IMR-90 (cell line): ENCODE measurements at regions not wholly inside any gene's neighbourhood (a gene's known extent, or its start where the extent isn't known, plus 50 kb on each side); places are given as distances from the start of the nearest gene placed in this dataset.

ENCODE experiments used
- ATAC-seq: fragments of 200-7000 bp; cut with Tn5 transposase; 2 replicates; pipeline ENCODE4 v1.9.1; 2020; ENCODE audit warnings: low read depth, mild to moderate bottlenecking, moderate library complexity
- BruUV-seq: library from RNA; stranded (reverse); fragments of 400-500 nt; replicated peaks from 2 replicates; lab custom pipeline; 2021; lab: Mats Ljungman, UMichigan
- CTCF ChIA-PET: fragments of 300-600 bp; formaldehyde crosslinking; extraction: SDS; loops from one replicate; lab custom pipeline; 2021; ENCODE audit warnings: antibody characterized with exemption; lab: Yijun Ruan, JAX
- POLR2A ChIA-PET: fragments of 300-600 bp; sonication (Branson Sonifier 250); formaldehyde crosslinking; loops from one replicate; lab custom pipeline; 2022; ENCODE audit warnings: antibody characterized with exemption; ENCODE audit not compliant: unreplicated experiment; lab: Charles Lee
- DNase-seq: peaks from one replicate; pipeline ENCODE4 v3.0.0; 2013
- H2AFZ ChIP-seq: replicated peaks from 2 replicates; pipeline ENCODE3; 2013; ENCODE audit warnings: low read length, mild to moderate bottlenecking; ENCODE audit not compliant: poor library complexity
- H2AK5ac ChIP-seq: 2 replicates; pipeline ENCODE4 v1.6.1; 2013; ENCODE audit warnings: low read depth, low read length, inconsistent platforms
- H2AK9ac ChIP-seq: replicated peaks from 2 replicates; pipeline ENCODE3; 2013; ENCODE audit warnings: mild to moderate bottlenecking, low read depth, low read length, moderate library complexity; ENCODE audit not compliant: poor library complexity
- H2BK120ac ChIP-seq: 2 replicates; pipeline ENCODE4 v1.6.1; 2013; ENCODE audit warnings: low read depth, low read length, inconsistent platforms
- H2BK15ac ChIP-seq: 3 replicates; pipeline ENCODE4 v1.6.1; 2013; ENCODE audit warnings: low read depth, low read length, inconsistent platforms
- H2BK20ac ChIP-seq: 2 replicates; pipeline ENCODE4 v1.6.1; 2013; ENCODE audit warnings: low read depth, mild to moderate bottlenecking, inconsistent platforms, low read length, moderate library complexity
- H2BK5ac ChIP-seq: 2 replicates; pipeline ENCODE4 v1.6.1; 2013; ENCODE audit warnings: mild to moderate bottlenecking, low read depth, low read length, inconsistent platforms; ENCODE audit not compliant: poor library complexity, severe bottlenecking
- H3K14ac ChIP-seq: replicated peaks from 2 replicates; pipeline ENCODE4 v1.6.1; 2013; ENCODE audit warnings: low read depth, low read length, inconsistent platforms
- H3K18ac ChIP-seq: 2 replicates; pipeline ENCODE4 v1.6.1; 2013; ENCODE audit warnings: low read depth, low read length, control low read depth
- H3K23ac ChIP-seq: 2 replicates; pipeline ENCODE4 v1.6.1; 2013; ENCODE audit warnings: low read depth, low read length, inconsistent platforms
- H3K27ac ChIP-seq: 2 replicates; pipeline ENCODE4 v1.5.1; 2013; ENCODE audit warnings: mild to moderate bottlenecking, control low read depth, low read length; ENCODE audit not compliant: insufficient read depth
- H3K27me3 ChIP-seq: 2 replicates; pipeline ENCODE4 v1.6.1; 2013; ENCODE audit warnings: low read length; ENCODE audit not compliant: control insufficient read depth, insufficient read depth
- H3K36me3 ChIP-seq: 2 replicates; pipeline ENCODE4 v1.6.1; 2013; ENCODE audit warnings: low read length, mixed read lengths; ENCODE audit not compliant: control insufficient read depth, insufficient read depth
- H3K4ac ChIP-seq: 2 replicates; pipeline ENCODE4 v1.6.1; 2013; ENCODE audit warnings: low read depth, low read length, inconsistent platforms
- H3K4me1 ChIP-seq: 2 replicates; pipeline ENCODE4 v1.6.1; 2013; ENCODE audit warnings: low read length, mixed read lengths; ENCODE audit not compliant: control insufficient read depth, insufficient read depth
- H3K4me2 ChIP-seq: 2 replicates; pipeline ENCODE4 v1.6.1; 2013; ENCODE audit warnings: low read depth, mild to moderate bottlenecking, control low read depth, low read length, moderate library complexity
- H3K4me3 ChIP-seq: 2 replicates; pipeline ENCODE4 v1.5.1; 2013; ENCODE audit warnings: low read depth, mild to moderate bottlenecking, control low read depth, low read length, moderate library complexity; ENCODE audit not compliant: insufficient read depth
- H3K56ac ChIP-seq: 2 replicates; pipeline ENCODE4 v1.6.1; 2013; ENCODE audit warnings: low read length, inconsistent platforms; ENCODE audit not compliant: insufficient read depth; ENCODE audit errors: extremely low read depth
- H3K79me1 ChIP-seq, 2 experiments: 2 replicates each; pipeline ENCODE4 v1.6.1; 2013; ENCODE audit warnings: low read length in 2 of 2, inconsistent platforms in 1 of 2, low read depth in 1 of 2
- H3K9ac ChIP-seq: 2 replicates; pipeline ENCODE4 v1.6.1; 2013; ENCODE audit warnings: low read depth, low read length, control low read depth
- H3K9me1 ChIP-seq: 2 replicates; pipeline ENCODE4 v1.6.1; 2013; ENCODE audit warnings: low read length, inconsistent platforms; ENCODE audit not compliant: insufficient read depth
- H3K9me3 ChIP-seq: 2 replicates; pipeline ENCODE4 v1.6.1; 2013; ENCODE audit warnings: low read length; ENCODE audit not compliant: control insufficient read depth, insufficient read depth
- H4K20me1 ChIP-seq: 2 replicates; pipeline ENCODE4 v1.6.1; 2013; ENCODE audit warnings: low read length, inconsistent platforms; ENCODE audit not compliant: insufficient read depth
- H4K5ac ChIP-seq: 2 replicates; pipeline ENCODE4 v1.6.1; 2013; ENCODE audit warnings: mild to moderate bottlenecking, low read depth, low read length, control low read depth
- H4K8ac ChIP-seq, 2 experiments: 2 replicates each; pipeline ENCODE4 v1.6.1; 2013; ENCODE audit warnings: low read depth in 2 of 2, low read length in 2 of 2, control low read depth in 1 of 2, inconsistent platforms in 1 of 2
- H4K91ac ChIP-seq: 2 replicates; pipeline ENCODE4 v1.6.1; 2013; ENCODE audit warnings: low read depth, low read length, inconsistent platforms; ENCODE audit not compliant: insufficient read depth
- CTCF ChIP-seq: conservative IDR thresholded peaks from 2 replicates; pipeline ENCODE4 v1.5.1; 2012; ENCODE audit warnings: mild to moderate bottlenecking, low read depth, low read length, improper control_type of control experiment
- SMC3 ChIP-seq: fragments of 150-350 bp; IDR thresholded peaks from 2 replicates; pipeline ENCODE4 v1.6.1; 2016; ENCODE audit warnings: low read depth, mild to moderate bottlenecking, antibody characterized with exemption, low read length, moderate library complexity
- WGBS, 2 experiments: methylation state at CpG; one replicate each; pipeline versions ENCODE4 v1.1.5 to v1.1.7; 2013; ENCODE audit warnings: missing lambda C conversion rate in 2 of 2; ENCODE audit not compliant: insufficient read length in 1 of 2; ENCODE audit errors: extremely low coverage in 2 of 2; 5-methylcytosine and 5-hydroxymethylcytosine counted together
- dilution Hi-C: fragments of 300-500 bp; cut with HindIII; formaldehyde crosslinking; loops from one replicate; pipeline ENCODE4 v1.14.3; 2018; ENCODE audit warnings: low sequenced_read_pairs; ENCODE audit not compliant: unreplicated experiment
- in situ Hi-C: fragments of 300-500 bp; cut with MboI; formaldehyde crosslinking; loops from 3 replicates; pipeline ENCODE4 v1.14.3; 2019; ENCODE audit warnings: low sequenced_read_pairs, inconsistent platforms, mixed read lengths
- intact Hi-C: fragments of 100-400 bp; cut with micrococcal nuclease; formaldehyde crosslinking; loops from 2 replicates; pipeline ENCODE4 v1.10.0; 2022

DNA sequence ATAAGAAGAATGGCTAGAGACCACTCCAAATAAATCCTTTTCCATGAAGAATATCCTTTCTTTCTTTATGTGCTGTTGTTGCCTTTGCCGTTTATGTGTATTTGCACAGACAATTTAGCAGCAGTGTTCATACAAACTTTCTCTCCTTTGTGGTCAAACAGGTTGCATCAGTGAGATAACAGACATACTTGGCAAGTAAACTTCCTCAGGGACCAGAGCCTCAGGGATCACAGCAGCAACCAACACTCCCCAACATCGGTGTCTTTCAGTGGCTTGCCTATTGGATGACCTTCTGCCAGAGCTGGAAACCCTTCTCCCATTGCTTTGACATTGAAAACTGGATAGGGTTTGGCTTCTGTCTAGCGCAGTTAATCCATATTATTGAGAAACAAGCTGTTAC lies 252.2 kb downstream of the BTG1 start:
- H3K27me3 ChIP-seq, result no peaks in the 10 kb centered on the region
- H3K79me1 ChIP-seq, result no peaks in the 10 kb centered on the region
- dilution Hi-C loops, result no loop called here
- TF ChIP-seq SMC3 (no peak), CTCF (no peak)
- H3K9me3 ChIP-seq, result no peaks in the 10 kb centered on the region
- intact Hi-C loops, result no loop called here
- H4K91ac ChIP-seq, result no peak overlapping the region
- H3K4me3 ChIP-seq, result no peak overlapping the region
- H3K9me1 ChIP-seq, result 0 out of 2 replicates have a peak, but pooled peaks cover 2% of the 10 kb centered on the region
- no peak overlapping the region for H3K27ac ChIP-seq
- no peaks in the 10 kb centered on the region for H3K36me3 ChIP-seq
- H3K4ac ChIP-seq, result no peak overlapping the region
- ATAC-seq, result no peak
- no peak for DNase-seq
- H2BK120ac ChIP-seq, result no peak overlapping the region
- H4K20me1 ChIP-seq, result no peaks in the 10 kb centered on the region
- no peak overlapping the region for H4K5ac ChIP-seq
- H3K9ac ChIP-seq, result no peak overlapping the region
- H3K23ac ChIP-seq, result 0 out of 2 replicates have a peak overlapping the region, but pooled peaks have one; percentile 15
- 0 out of 2 replicates have a peak overlapping the region, but pooled peaks have one; percentile 56 for H3K14ac ChIP-seq
- 83% methylated on average over 1 of the region's 3 CpGs; no CpG with 5 or more reads in 1 of the 2 experiments for WGBS, 2 experiments
- no peak overlapping the region for H3K56ac ChIP-seq
- ChIA-PET CTCF (no interaction called here), POLR2A (no interaction called here)
- H3K18ac ChIP-seq, result no peak overlapping the region
- no TSS peak for BruUV-seq
- no peak overlapping the region for H2BK20ac ChIP-seq
- H3K4me2 ChIP-seq, result no peak overlapping the region
- no peak overlapping the region for H2BK5ac ChIP-seq
- H2AK9ac ChIP-seq, result no peak overlapping the region
- H3K4me1 ChIP-seq, result peaks cover 2% of the 10 kb centered on the region; the same call in 1 of the 2 replicates
- no peak overlapping the region for H2BK15ac ChIP-seq
- in situ Hi-C loops, result no loop called here
- no peak overlapping the region for H4K8ac ChIP-seq
- H2AFZ ChIP-seq, result no peak overlapping the region
- H2AK5ac ChIP-seq, result no peak overlapping the region
